ENCODE measurements at regions not wholly inside any gene's neighbourhood (a gene's known extent, or its start where the extent isn't known, plus 50 kb on each side); places are given as distances from the start of the nearest gene placed in this dataset.
A peak's percentile ranks its signal among the peaks of the same experiment; 100 is the strongest.
"Not testable (repeated sequence)": the region's sequence is repeated elsewhere in the genome, so short reads cannot be mapped to it uniquely, and the experiment has no call there.

- DNase-seq (ENCODE audit: low read depth in 1 of 2, low spot score in 1 of 2) (no peak), FAIRE-seq (no peak), ATAC-seq (no peak)
- Histone ChIP-seq H3K9me3 (no peaks in the 10 kb centered on the region), H3K4me2 (no peak overlapping the region), H3K4me3 (no peak overlapping the region), H3K4me1 (no peaks in the 10 kb centered on the region), H3K27ac (no peak overlapping the region)
- 86% methylated on average over 1 of the region's 1 CpG for WGBS (ENCODE audit: missing lambda C conversion rate)
- CTCF ChIA-PET: no interaction called here
- TF ChIP-seq KDM5A (IDR thresholded peaks at IDR 0.05) (no peak), KDM1A (IDR thresholded peaks at IDR 0.05; ENCODE audit: low read depth) (no peak), HDAC2 (IDR thresholded peaks at IDR 0.05) (no peak), NR3C1 (IDR thresholded peaks at IDR 0.05) (no peak), CHD2 (IDR thresholded peaks at IDR 0.05; ENCODE audit: low read length, partially characterized antibody) (no peak), NPAS2 (CRISPR knock-in tag; IDR thresholded peaks at IDR 0.05; ENCODE audit: borderline replicate concordance) (no peak), RFX5 (IDR thresholded peaks at IDR 0.05) (no peak), HEYL (CRISPR knock-in tag; IDR thresholded peaks at IDR 0.05) (no peak), ESRRA (IDR thresholded peaks at IDR 0.05; ENCODE audit: borderline replicate concordance, low read length) (no peak), TFCP2L1 (CRISPR knock-in tag; IDR thresholded peaks at IDR 0.05) (no peak), MAX (IDR thresholded peaks at IDR 0.05) (no peak), EHF (CRISPR knock-in tag; IDR thresholded peaks at IDR 0.05) (no peak), JUN (IDR thresholded peaks at IDR 0.05) (no peak), MAFK (IDR thresholded peaks at IDR 0.05; ENCODE audit: partially characterized antibody) (no peak), TP53 (CRISPR knock-in tag; IDR thresholded peaks at IDR 0.05) (no peak), NFE2L2 (conservative IDR thresholded peaks at IDR 0.05; ENCODE audit: low read length) (no peak), RARB (CRISPR knock-in tag; IDR thresholded peaks at IDR 0.05) (no peak)
- TF ChIP-seq, protein P1, sequence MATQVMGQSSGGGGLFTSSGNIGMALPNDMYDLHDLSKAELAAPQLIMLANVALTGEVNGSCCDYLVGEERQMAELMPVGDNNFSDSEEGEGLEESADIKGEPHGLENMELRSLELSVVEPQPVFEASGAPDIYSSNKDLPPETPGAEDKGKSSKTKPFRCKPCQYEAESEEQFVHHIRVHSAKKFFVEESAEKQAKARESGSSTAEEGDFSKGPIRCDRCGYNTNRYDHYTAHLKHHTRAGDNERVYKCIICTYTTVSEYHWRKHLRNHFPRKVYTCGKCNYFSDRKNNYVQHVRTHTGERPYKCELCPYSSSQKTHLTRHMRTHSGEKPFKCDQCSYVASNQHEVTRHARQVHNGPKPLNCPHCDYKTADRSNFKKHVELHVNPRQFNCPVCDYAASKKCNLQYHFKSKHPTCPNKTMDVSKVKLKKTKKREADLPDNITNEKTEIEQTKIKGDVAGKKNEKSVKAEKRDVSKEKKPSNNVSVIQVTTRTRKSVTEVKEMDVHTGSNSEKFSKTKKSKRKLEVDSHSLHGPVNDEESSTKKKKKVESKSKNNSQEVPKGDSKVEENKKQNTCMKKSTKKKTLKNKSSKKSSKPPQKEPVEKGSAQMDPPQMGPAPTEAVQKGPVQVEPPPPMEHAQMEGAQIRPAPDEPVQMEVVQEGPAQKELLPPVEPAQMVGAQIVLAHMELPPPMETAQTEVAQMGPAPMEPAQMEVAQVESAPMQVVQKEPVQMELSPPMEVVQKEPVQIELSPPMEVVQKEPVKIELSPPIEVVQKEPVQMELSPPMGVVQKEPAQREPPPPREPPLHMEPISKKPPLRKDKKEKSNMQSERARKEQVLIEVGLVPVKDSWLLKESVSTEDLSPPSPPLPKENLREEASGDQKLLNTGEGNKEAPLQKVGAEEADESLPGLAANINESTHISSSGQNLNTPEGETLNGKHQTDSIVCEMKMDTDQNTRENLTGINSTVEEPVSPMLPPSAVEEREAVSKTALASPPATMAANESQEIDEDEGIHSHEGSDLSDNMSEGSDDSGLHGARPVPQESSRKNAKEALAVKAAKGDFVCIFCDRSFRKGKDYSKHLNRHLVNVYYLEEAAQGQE (IDR thresholded peaks at IDR 0.05): no peak
- POLR2A ChIA-PET: no interaction called here
These were observed 920.5 kb downstream of the SLITRK1 start for GRCh38 chr13:82961757-82962156.

DNA sequence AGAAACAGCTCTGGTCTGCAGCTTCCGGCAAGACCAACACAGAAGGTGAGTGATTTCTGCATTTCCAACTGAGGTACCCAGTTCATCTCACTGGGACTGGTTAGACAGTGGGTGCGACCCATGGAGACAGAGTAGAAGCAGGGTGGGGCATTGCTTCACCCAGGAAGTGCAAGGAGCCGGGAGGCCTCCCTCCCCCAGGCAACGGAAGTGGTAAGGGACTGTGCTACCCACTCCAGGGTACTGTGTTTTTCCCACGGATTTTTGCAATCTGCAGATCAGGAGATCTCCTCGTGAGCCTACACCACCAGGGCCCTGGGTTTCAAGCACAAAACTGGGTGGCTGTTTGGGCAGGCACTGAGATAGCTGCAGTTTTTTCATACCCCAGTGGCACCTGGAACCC is 929.9 kb downstream of the SLITRK1 start:
- H3K4me3 ChIP-seq; FAIRE-seq; H3K27ac ChIP-seq; H3K4me2 ChIP-seq; DNase-seq (ENCODE audit: low read depth in 1 of 2, low spot score in 1 of 2); POLR2A ChIA-PET; ATAC-seq; CTCF ChIA-PET; H3K9me3 ChIP-seq; H3K4me1 ChIP-seq: not testable (repeated sequence)
- WGBS (ENCODE audit: missing lambda C conversion rate): 100% methylated on average over 1 of the region's 6 CpGs

DNA sequence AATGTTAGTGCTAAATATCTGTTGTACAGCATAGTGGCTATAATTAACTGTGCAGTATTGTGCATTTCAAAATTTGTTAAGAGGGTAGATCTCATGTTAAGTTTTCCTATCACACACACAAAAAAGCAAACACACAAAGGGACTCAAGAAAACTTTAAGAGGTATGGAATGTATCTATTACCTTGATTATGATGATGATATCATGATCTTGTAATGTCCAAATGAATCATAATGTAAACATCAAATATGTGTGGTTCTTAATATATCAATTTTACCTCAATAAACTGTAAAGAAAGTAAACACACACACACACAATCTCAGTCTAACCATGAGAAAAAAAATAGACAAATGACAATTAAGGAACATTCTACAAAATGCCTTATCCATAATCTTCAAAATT is 934.6 kb downstream of the SLITRK1 start:
- Histone ChIP-seq H3K27ac (no peak overlapping the region), H3K4me2 (peak overlapping the region; percentile 25; the same call in 2 of the 3 replicates), H3K4me1 (peaks cover 5% of the 10 kb centered on the region; the same call in 1 of the 3 replicates), H3K9me3 (no peaks in the 10 kb centered on the region), H3K4me3 (no peak overlapping the region)
- peak in 1 of 2 experiments; percentile 4 for DNase-seq (ENCODE audit: low read depth in 1 of 2, low spot score in 1 of 2)
- ATAC-seq: no peak
- CTCF ChIA-PET: no interaction called here
- POLR2A ChIA-PET: no interaction called here
- no peak for FAIRE-seq
- TF ChIP-seq CHD4 (IDR thresholded peaks at IDR 0.05; ENCODE audit: borderline replicate concordance) (no peak), EHF (CRISPR knock-in tag; IDR thresholded peaks at IDR 0.05) (no peak), USF2 (IDR thresholded peaks at IDR 0.05) (no peak), FOSB (CRISPR knock-in tag; IDR thresholded peaks at IDR 0.05) (no peak), HOXA7 (CRISPR knock-in tag; IDR thresholded peaks at IDR 0.05) (no peak), MYC (IDR thresholded peaks at IDR 0.05; ENCODE audit: borderline replicate concordance, low read length) (no peak), TFCP2L1 (CRISPR knock-in tag; IDR thresholded peaks at IDR 0.05) (no peak), NFE2L2 (conservative IDR thresholded peaks at IDR 0.05; ENCODE audit: low read length) (no peak)
- TF ChIP-seq, protein P2, sequence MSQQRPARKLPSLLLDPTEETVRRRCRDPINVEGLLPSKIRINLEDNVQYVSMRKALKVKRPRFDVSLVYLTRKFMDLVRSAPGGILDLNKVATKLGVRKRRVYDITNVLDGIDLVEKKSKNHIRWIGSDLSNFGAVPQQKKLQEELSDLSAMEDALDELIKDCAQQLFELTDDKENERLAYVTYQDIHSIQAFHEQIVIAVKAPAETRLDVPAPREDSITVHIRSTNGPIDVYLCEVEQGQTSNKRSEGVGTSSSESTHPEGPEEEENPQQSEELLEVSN (IDR thresholded peaks at IDR 0.05; ENCODE audit: borderline replicate concordance, low read depth): no peak
- TF ChIP-seq, protein P1 (IDR thresholded peaks at IDR 0.05): no peak

All from A549 (cell line).